ENCODE measurements at regions not wholly inside any gene's neighbourhood (a gene's known extent, or its start where the extent isn't known, plus 50 kb on each side); places are given as distances from the start of the nearest gene placed in this dataset.
A peak's percentile ranks its signal among the peaks of the same experiment; 100 is the strongest.

GRCh38 chr7:130927062-130927461 lies 193.1 kb upstream of the KLF14 start:
- peaks cover 98% of the 10 kb centered on the region for H3K79me2 ChIP-seq (ENCODE audit: insufficient read depth, low read length)
- TF ChIP-seq EZH2 (IDR thresholded peaks at IDR 0.05; ENCODE audit: borderline replicate concordance, low read depth, low read length, severe bottlenecking) (no peak), CTCF (IDR thresholded peaks at IDR 0.05; ENCODE audit: borderline replicate concordance, extremely low read depth, low read length, poor library complexity, severe bottlenecking) (no peak)
- DNase-seq, result no peak
- H3K36me3 ChIP-seq (ENCODE audit: insufficient read depth, low read length), result peaks cover 55% of the 10 kb centered on the region
- no peak overlapping the region for H3K27ac ChIP-seq (ENCODE audit: low read length)
- no peaks in the 10 kb centered on the region for H3K9me3 ChIP-seq (ENCODE audit: insufficient read depth, low read length, severe bottlenecking)
- H3K4me3 ChIP-seq (ENCODE audit: low read depth in 1 of 2, low read length in 2 of 2), result no peak overlapping the region
- 0 out of 2 replicates have a peak, but pooled peaks cover 3% of the 10 kb centered on the region for H3K4me1 ChIP-seq (ENCODE audit: insufficient read depth, low read length)
- ATAC-seq (ENCODE audit: insufficient read depth, low read depth), result no peak
- H2AFZ ChIP-seq (ENCODE audit: low read depth, low read length), result no peak overlapping the region
- no peaks in the 10 kb centered on the region for H3K27me3 ChIP-seq (ENCODE audit: insufficient read depth, low read length, poor library complexity)
- no peak overlapping the region for H3K4me2 ChIP-seq (ENCODE audit: insufficient read depth, low read length)
- H4K20me1 ChIP-seq (ENCODE audit: insufficient read depth, low read length), result peaks cover 64% of the 10 kb centered on the region
- no peak overlapping the region for H3K9ac ChIP-seq (ENCODE audit: low read depth, low read length)

- Histone ChIP-seq H3K36me3 (ENCODE audit: insufficient read depth, low read length) (peaks cover 52% of the 10 kb centered on the region), H3K4me3 (ENCODE audit: low read depth in 1 of 2, low read length in 2 of 2) (no peak overlapping the region), H3K9me3 (ENCODE audit: insufficient read depth, low read length, severe bottlenecking) (no peaks in the 10 kb centered on the region), H3K27ac (ENCODE audit: low read length) (no peak overlapping the region), H2AFZ (ENCODE audit: low read depth, low read length) (no peak overlapping the region), H3K27me3 (ENCODE audit: insufficient read depth, low read length, poor library complexity) (no peaks in the 10 kb centered on the region), H4K20me1 (ENCODE audit: insufficient read depth, low read length) (peaks cover 63% of the 10 kb centered on the region), H3K9ac (ENCODE audit: low read depth, low read length) (no peak overlapping the region), H3K79me2 (ENCODE audit: insufficient read depth, low read length) (peaks cover 98% of the 10 kb centered on the region), H3K4me1 (ENCODE audit: insufficient read depth, low read length) (0 out of 2 replicates have a peak, but pooled peaks cover 3% of the 10 kb centered on the region), H3K4me2 (ENCODE audit: insufficient read depth, low read length) (no peak overlapping the region)
- TF ChIP-seq CTCF (IDR thresholded peaks at IDR 0.05; ENCODE audit: borderline replicate concordance, extremely low read depth, low read length, poor library complexity, severe bottlenecking) (no peak), EZH2 (IDR thresholded peaks at IDR 0.05; ENCODE audit: borderline replicate concordance, low read depth, low read length, severe bottlenecking) (no peak)
- no peak for ATAC-seq (ENCODE audit: insufficient read depth, low read depth)
- DNase-seq, result no peak
These were observed 193.6 kb upstream of the KLF14 start for GRCh38 chr7:130927564-130927963.

- no peak overlapping the region for H3K9ac ChIP-seq (ENCODE audit: low read depth, low read length)
- TF ChIP-seq CTCF (IDR thresholded peaks at IDR 0.05; ENCODE audit: borderline replicate concordance, extremely low read depth, low read length, poor library complexity, severe bottlenecking), result no peak
- no peak for TF ChIP-seq EZH2 (IDR thresholded peaks at IDR 0.05; ENCODE audit: borderline replicate concordance, low read depth, low read length, severe bottlenecking)
- H3K4me1 ChIP-seq (ENCODE audit: insufficient read depth, low read length), result no peaks in the 10 kb centered on the region
- peaks cover 51% of the 10 kb centered on the region for H3K36me3 ChIP-seq (ENCODE audit: insufficient read depth, low read length)
- no peak overlapping the region for H3K4me2 ChIP-seq (ENCODE audit: insufficient read depth, low read length)
- ATAC-seq (ENCODE audit: insufficient read depth, low read depth), result no peak
- H3K4me3 ChIP-seq (ENCODE audit: low read depth in 1 of 2, low read length in 2 of 2), result no peak overlapping the region
- no peaks in the 10 kb centered on the region for H3K9me3 ChIP-seq (ENCODE audit: insufficient read depth, low read length, severe bottlenecking)
- H3K27ac ChIP-seq (ENCODE audit: low read length), result peak overlapping the region; percentile 41; the same call in 1 of the 2 replicates
- peaks cover 75% of the 10 kb centered on the region for H4K20me1 ChIP-seq (ENCODE audit: insufficient read depth, low read length)
- DNase-seq, result no peak
- no peaks in the 10 kb centered on the region for H3K27me3 ChIP-seq (ENCODE audit: insufficient read depth, low read length, poor library complexity)
- peaks cover 99% of the 10 kb centered on the region for H3K79me2 ChIP-seq (ENCODE audit: insufficient read depth, low read length)
- no peak overlapping the region for H2AFZ ChIP-seq (ENCODE audit: low read depth, low read length)
These were observed 196.1 kb upstream of the KLF14 start for GRCh38 chr7:130929896-130930659.
